A549 (cell line): ENCODE measurements at regions not wholly inside any gene's neighbourhood (a gene's known extent, or its start where the extent isn't known, plus 50 kb on each side); places are given as distances from the start of the nearest gene placed in this dataset.

Experiments used
- ATAC-seq, 2 experiments: fragments of 200-7000 bp in 1 of 2; fragments of >200 bp in 1 of 2; cut with Nextera tagmentation in 1 of 2; cut with Tn5 transposase in 1 of 2; 3 replicates each; pipeline versions ENCODE4 v1.8.0 to v1.9.1; 2018 to 2020; ENCODE audit warnings: mild to moderate bottlenecking in 1 of 2, moderate library complexity in 1 of 2
- CTCF ChIA-PET: fragments of 300-600 bp; sonication (Branson Sonifier 250); formaldehyde crosslinking; extraction: SDS; loops from one replicate; lab custom pipeline; 2021; ENCODE audit warnings: antibody characterized with exemption, inconsistent platforms; lab: Yijun Ruan, JAX
- POLR2A ChIA-PET: fragments of 350-600 bp; formaldehyde crosslinking; extraction: SDS; loops from one replicate; lab custom pipeline; 2021; ENCODE audit warnings: antibody characterized with exemption, inconsistent platforms; lab: Yijun Ruan, JAX
- DNase-seq, 2 experiments: peaks; one replicate each; pipeline versions ENCODE4 v3.0.0 to v3.0.0-alpha.2; 2011 to 2016; ENCODE audit warnings: low read depth in 1 of 2, low spot score in 1 of 2
- FAIRE-seq: peaks from 2 replicates; lab custom pipeline; 2011; peaks lifted over from hg19 to GRCh38; lab: Jason Lieb, UNC
- H3K27ac ChIP-seq, 2 experiments: fragments of >200 bp; sonication (Bioruptor Twin); formaldehyde crosslinking; 3 replicates each; pipeline ENCODE4 v1.5.1; 2016 to 2017
- H3K4me1 ChIP-seq: fragments of >200 bp; sonication (Bioruptor Twin); formaldehyde crosslinking; 3 replicates; pipeline ENCODE4 v1.6.1; 2016
- H3K4me2 ChIP-seq: fragments of >200 bp; sonication (Bioruptor Twin); formaldehyde crosslinking; 3 replicates; pipeline ENCODE4 v1.6.1; 2016
- H3K4me3 ChIP-seq: fragments of >200 bp; sonication (Bioruptor Twin); formaldehyde crosslinking; 3 replicates; pipeline ENCODE4 v1.5.1; 2016
- H3K9me3 ChIP-seq: fragments of >200 bp; sonication (Bioruptor Twin); formaldehyde crosslinking; 3 replicates; pipeline ENCODE4 v1.6.1; 2016
- ATOH8 ChIP-seq: fragments of 250-450 bp; sonication (Bioruptor Pico); IDR thresholded peaks from 2 replicates; pipeline ENCODE4 v1.5.0; 2020; ENCODE audit warnings: low read depth, mild to moderate bottlenecking, moderate library complexity
- CTCF ChIP-seq: fragments of >200 bp; sonication (Bioruptor Twin); formaldehyde crosslinking; IDR thresholded peaks from 3 replicates; pipeline ENCODE4 v1.5.1; 2016
- FOSB ChIP-seq: fragments of 250-450 bp; sonication (Bioruptor Pico); IDR thresholded peaks from 2 replicates; pipeline ENCODE4 v1.5.0; 2020; ENCODE audit warnings: mild to moderate bottlenecking, moderate library complexity
- FOXS1 ChIP-seq: fragments of 250-450 bp; sonication (Bioruptor Pico); IDR thresholded peaks from 2 replicates; pipeline ENCODE4 v1.5.0; 2020; ENCODE audit warnings: mild to moderate bottlenecking, moderate library complexity
- GATA3 ChIP-seq: IDR thresholded peaks from 2 replicates; pipeline ENCODE4 v1.6.1; 2012; ENCODE audit warnings: borderline replicate concordance
- HES2 ChIP-seq: fragments of >200 bp; sonication (Bioruptor Twin); formaldehyde crosslinking; IDR thresholded peaks from 2 replicates; pipeline ENCODE4 v1.6.1; 2016
- HOXA7 ChIP-seq: fragments of 250-450 bp; sonication (Bioruptor Pico); IDR thresholded peaks from 2 replicates; pipeline ENCODE4 v1.5.0; 2020; ENCODE audit warnings: mild to moderate bottlenecking, moderate library complexity
- KDM1A ChIP-seq: fragments of 200-600 bp; sonication (generic); IDR thresholded peaks from 2 replicates; pipeline ENCODE4 v1.6.1; 2016; ENCODE audit warnings: low read depth, mild to moderate bottlenecking
- MAFK ChIP-seq: fragments of 450-650 bp; IDR thresholded peaks from 2 replicates; pipeline ENCODE4 v1.6.1; 2014; ENCODE audit not compliant: partially characterized antibody
- MAZ ChIP-seq: fragments of 150-350 bp; IDR thresholded peaks from 2 replicates; pipeline ENCODE4 v1.6.1; 2014; ENCODE audit warnings: antibody characterized with exemption, low read depth, low read length, borderline replicate concordance
- PBX3 ChIP-seq: IDR thresholded peaks from 2 replicates; pipeline ENCODE4 v1.6.1; 2012
- POLR2A ChIP-seq: IDR thresholded peaks from 2 replicates; pipeline ENCODE4 v1.6.1; 2012; ENCODE audit warnings: mild to moderate bottlenecking, low read length
- POLR2AphosphoS2 ChIP-seq: conservative IDR thresholded peaks from 2 replicates; pipeline ENCODE4 v1.6.1; 2012; ENCODE audit warnings: low read length, improper control_type of control experiment, inconsistent platforms
- RARB ChIP-seq: fragments of 250-450 bp; sonication (Bioruptor Pico); IDR thresholded peaks from 2 replicates; pipeline ENCODE4 v1.8.0; 2021; ENCODE audit warnings: mild to moderate bottlenecking, moderate library complexity
- REST ChIP-seq: fragments of 200-600 bp; sonication (generic); IDR thresholded peaks from 2 replicates; pipeline ENCODE4 v1.6.1; 2016; ENCODE audit warnings: antibody characterized with exemption, mild to moderate bottlenecking, moderate library complexity
- RFX5 ChIP-seq: fragments of 450-650 bp; IDR thresholded peaks from 2 replicates; pipeline ENCODE4 v1.7.1; 2014; ENCODE audit warnings: antibody characterized with exemption, mild to moderate bottlenecking, moderate library complexity
- RNF2 ChIP-seq: fragments of 200-600 bp; sonication (generic); IDR thresholded peaks from 2 replicates; pipeline ENCODE4 v1.6.1; 2016; ENCODE audit warnings: low read depth, mild to moderate bottlenecking, antibody characterized with exemption, moderate library complexity, borderline replicate concordance
- USF2 ChIP-seq: fragments of 450-650 bp; IDR thresholded peaks from 2 replicates; pipeline ENCODE4 v1.6.1; 2014; ENCODE audit warnings: antibody characterized with exemption
- ZC3H11A ChIP-seq: fragments of 450-650 bp; IDR thresholded peaks from 2 replicates; pipeline ENCODE4 v1.6.1; 2014; ENCODE audit warnings: antibody characterized with exemption, mild to moderate bottlenecking
- ZFP36 ChIP-seq: fragments of 450-650 bp; IDR thresholded peaks from 2 replicates; pipeline ENCODE4 v1.6.1; 2014; ENCODE audit warnings: borderline replicate concordance; ENCODE audit not compliant: partially characterized antibody
- ZSCAN20 ChIP-seq: fragments of 250-450 bp; sonication (Bioruptor Pico); IDR thresholded peaks from 2 replicates; pipeline ENCODE4 v1.8.0; 2022; ENCODE audit warnings: mild to moderate bottlenecking, moderate library complexity
- WGBS: methylation state at CpG from one replicate; pipeline ENCODE4 v1.1.6; 2017; ENCODE audit errors: missing lambda C conversion rate; 5-methylcytosine and 5-hydroxymethylcytosine counted together

GRCh38 chr5:93186076-93186682 lies 394.8 kb downstream of the NR2F1-AS1 start:
- no peaks in the 10 kb centered on the region for H3K9me3 ChIP-seq
- ChIA-PET CTCF (no interaction called here), POLR2A (no interaction called here)
- no peak overlapping the region for H3K4me3 ChIP-seq
- DNase-seq: peak in 1 of 2 experiments; percentile 9
- no peak for ATAC-seq
- H3K4me1 ChIP-seq: peaks cover 29% of the 10 kb centered on the region
- FAIRE-seq: no peak
- peak overlapping the region; percentile 29; the same call in 1 of the 3 replicates for H3K4me2 ChIP-seq
- 55% methylated on average over 3 of the region's 3 CpGs for WGBS
- no peak for TF ChIP-seq ATOH8 (CRISPR knock-in tag)
- TF ChIP-seq ZC3H11A: no peak
- H3K27ac ChIP-seq: peak overlapping the region; percentile 9 to 46; a peak in 1 of 6 replicates

- Histone ChIP-seq H3K4me1 (peaks cover 11% of the 10 kb centered on the region; the same call in 2 of the 3 replicates), H3K4me3 (no peak overlapping the region), H3K27ac (no peak overlapping the region), H3K4me2 (no peak overlapping the region), H3K9me3 (no peaks in the 10 kb centered on the region)
- ATAC-seq (no peak), FAIRE-seq (no peak), DNase-seq (no peak)
- POLR2A ChIA-PET: no interaction called here
- TF ChIP-seq GATA3: no peak
- TF ChIP-seq CTCF: no peak
- TF ChIP-seq POLR2AphosphoS2: no peak
- no peak for TF ChIP-seq RFX5
- no peak for TF ChIP-seq KDM1A
- CTCF ChIA-PET: no interaction called here
- 89% methylated on average over 1 of the region's 1 CpG for WGBS
Observed at GRCh38 chr5:93184041-93184440, 397.0 kb downstream of the NR2F1-AS1 start.

GRCh38 chr5:93179466-93179865 lies 401.6 kb downstream of the NR2F1-AS1 start:
- Histone ChIP-seq H3K4me3 (no peak overlapping the region), H3K27ac (no peak overlapping the region), H3K9me3 (no peaks in the 10 kb centered on the region), H3K4me2 (no peak overlapping the region), H3K4me1 (no peaks in the 10 kb centered on the region)
- DNase-seq (no peak), ATAC-seq (no peak), FAIRE-seq (no peak)
- TF ChIP-seq KDM1A (no peak), RNF2 (no peak), RARB (CRISPR knock-in tag) (no peak), FOXS1 (CRISPR knock-in tag) (no peak), MAFK (no peak)
- WGBS: 25% methylated on average over 1 of the region's 1 CpG
- POLR2A ChIA-PET: no interaction called here
- CTCF ChIA-PET: no interaction called here

GRCh38 chr5:93174930-93175329 lies 406.1 kb downstream of the NR2F1-AS1 start:
- POLR2A ChIA-PET: no interaction called here
- WGBS: 51% methylated on average over 1 of the region's 1 CpG

More at GRCh38 chr5:93174930-93175329, 406.1 kb downstream of the NR2F1-AS1 start:
- CTCF ChIA-PET: no interaction called here
- Histone ChIP-seq H3K9me3 (no peaks in the 10 kb centered on the region), H3K27ac (no peak overlapping the region), H3K4me2 (no peak overlapping the region), H3K4me3 (no peak overlapping the region), H3K4me1 (no peaks in the 10 kb centered on the region)
- TF ChIP-seq REST (no peak), USF2 (no peak), FOXS1 (CRISPR knock-in tag) (no peak), ZSCAN20 (CRISPR knock-in tag) (no peak), HOXA7 (CRISPR knock-in tag) (no peak), ZFP36 (no peak), PBX3 (no peak), HES2 (no peak), MAFK (no peak), FOSB (CRISPR knock-in tag) (no peak), RARB (CRISPR knock-in tag) (no peak), POLR2A (no peak), MAZ (no peak)
- no peak for DNase-seq
- FAIRE-seq: no peak
- ATAC-seq: no peak
